HCT116 (cell line): ENCODE measurements at regions not wholly inside any gene's neighbourhood (a gene's known extent, or its start where the extent isn't known, plus 50 kb on each side); places are given as distances from the start of the nearest gene placed in this dataset.

ENCODE experiments used
- ATAC-seq: fragments of 200-7000 bp; cut with Tn5 transposase; 2 replicates; pipeline ENCODE4 v1.9.1; 2020; ENCODE audit warnings: mild to moderate bottlenecking, moderate library complexity
- BruUV-seq: library from RNA; stranded (reverse); fragments of 400-500 nt; replicated peaks from 2 replicates; lab custom pipeline; 2021; lab: Mats Ljungman, UMichigan
- CTCF ChIA-PET: fragments of 300-600 bp; sonication (Branson Sonifier 250); formaldehyde crosslinking; loops from one replicate; lab custom pipeline; 2021; ENCODE audit warnings: antibody characterized with exemption; lab: Charles Lee
- POLR2A ChIA-PET: fragments of 300-600, 350-600 bp; sonication (Branson Sonifier 250); formaldehyde crosslinking; loops from one replicate; lab custom pipeline; 2021; ENCODE audit warnings: antibody characterized with exemption; lab: Charles Lee
- RAD21 ChIA-PET, 2 experiments: fragments of 300-600 bp; sonication (Branson Sonifier 250); formaldehyde crosslinking; loops; one replicate each; lab custom pipeline; 2023; ENCODE audit warnings: low total read pairs in 2 of 2; ENCODE audit not compliant: uncharacterized antibody in 2 of 2, unreplicated experiment in 2 of 2, low non-redundant PET in 1 of 2; lab: Charles Lee
- DNase-seq: peaks from one replicate; pipeline ENCODE4 v3.0.0-alpha.2; 2010; ENCODE audit warnings: low read depth, low spot score
- H2AFZ ChIP-seq: fragments of 200-600 bp; shearing (Covaris generic), sonication (generic); 2 replicates; pipeline ENCODE4 v1.6.1; 2017; ENCODE audit warnings: low read depth, mixed run types, mixed read lengths, antibody characterized with exemption, low read length; ENCODE audit not compliant: poor library complexity, severe bottlenecking
- H3K27ac ChIP-seq: 2 replicates; pipeline ENCODE4 v1.5.1; 2012; ENCODE audit warnings: low read depth, low read length
- H3K27me3 ChIP-seq: fragments of 200-600 bp; sonication (generic); 2 replicates; pipeline ENCODE4 v1.6.1; 2016; ENCODE audit warnings: mixed run types, low read length, mixed read lengths; ENCODE audit not compliant: insufficient read depth
- H3K36me3 ChIP-seq, 2 experiments: fragments of 200-500 bp in 1 of 2; fragments of 200-600 bp in 1 of 2; sonication (Bioruptor generic) in 1 of 2; sonication (generic) in 1 of 2; 2 replicates each; pipeline versions ENCODE4 v1.5.1 to v1.6.1; 2014 to 2016; ENCODE audit warnings: low read length in 2 of 2, inconsistent platforms in 1 of 2, mixed read lengths in 1 of 2, mixed run types in 1 of 2; ENCODE audit not compliant: insufficient read depth in 2 of 2, control insufficient read depth in 1 of 2
- H3K4me1 ChIP-seq, 2 experiments: fragments of 200-600 bp in 1 of 2; sonication (generic) in 1 of 2; 2 replicates each; pipeline versions ENCODE4 v1.5.1 to v1.6.1; 2012 to 2017; ENCODE audit warnings: low read length in 2 of 2, inconsistent platforms in 1 of 2, mild to moderate bottlenecking in 1 of 2, mixed read lengths in 1 of 2, mixed run types in 1 of 2, moderate library complexity in 1 of 2; ENCODE audit not compliant: insufficient read depth in 2 of 2, control insufficient read depth in 1 of 2
- H3K4me2 ChIP-seq: fragments of 200-600 bp; sonication (generic); 2 replicates; pipeline ENCODE4 v1.6.1; 2017; ENCODE audit warnings: mixed run types, low read length, mixed read lengths
- H3K4me3 ChIP-seq, 2 experiments: fragments of 200-600 bp in 1 of 2; sonication (generic) in 1 of 2; replicated peaks in 1 of 2; 2 replicates each; pipeline ENCODE4 v1.5.1; 2011 to 2016; ENCODE audit warnings: low read length in 2 of 2, control low read depth in 1 of 2, low read depth in 1 of 2, mild to moderate bottlenecking in 1 of 2, mixed read lengths in 1 of 2, mixed run types in 1 of 2
- H3K79me2 ChIP-seq: fragments of 200-600 bp; sonication (generic); 2 replicates; pipeline ENCODE4 v1.6.1; 2017; ENCODE audit warnings: mild to moderate bottlenecking, mixed run types, low read length, moderate library complexity, mixed read lengths; ENCODE audit not compliant: insufficient read depth
- H3K9ac ChIP-seq: fragments of 200-600 bp; sonication (generic); 2 replicates; pipeline ENCODE4 v1.6.1; 2016; ENCODE audit warnings: low read length, mixed read lengths
- H3K9me2 ChIP-seq: fragments of 200-600 bp; sonication (generic), shearing (Covaris generic); 2 replicates; pipeline ENCODE4 v1.6.1; 2017; ENCODE audit warnings: mixed run types, mild to moderate bottlenecking, moderate library complexity; ENCODE audit not compliant: insufficient read depth
- H3K9me3 ChIP-seq, 2 experiments: fragments of 200-500 bp in 1 of 2; fragments of 200-600 bp in 1 of 2; sonication (Bioruptor generic) in 1 of 2; sonication (generic) in 1 of 2; 2 replicates each; pipeline ENCODE4 v1.6.1; 2014 to 2017; ENCODE audit warnings: low read length in 2 of 2, mixed read lengths in 2 of 2, inconsistent platforms in 1 of 2, low read depth in 1 of 2, mild to moderate bottlenecking in 1 of 2, mixed run types in 1 of 2, moderate library complexity in 1 of 2; ENCODE audit not compliant: control insufficient read depth in 1 of 2, insufficient read depth in 1 of 2
- H4K20me1 ChIP-seq: fragments of 200-600 bp; sonication (generic), shearing (Covaris generic); 2 replicates; pipeline ENCODE4 v1.6.1; 2017; ENCODE audit warnings: mixed run types, mild to moderate bottlenecking, moderate library complexity; ENCODE audit not compliant: insufficient read depth
- CBX3 ChIP-seq: IDR thresholded peaks from 2 replicates; pipeline ENCODE4 v1.6.1; 2012; ENCODE audit warnings: low read depth
- CEBPB ChIP-seq: IDR thresholded peaks from 2 replicates; pipeline ENCODE4 v1.6.1; 2012; ENCODE audit warnings: low read depth
- EGR1 ChIP-seq: IDR thresholded peaks from 2 replicates; pipeline ENCODE4 v1.6.1; 2012; ENCODE audit warnings: low read depth
- ELF1 ChIP-seq: IDR thresholded peaks from 2 replicates; pipeline ENCODE4 v1.6.1; 2012; ENCODE audit warnings: low read depth, borderline replicate concordance
- EZH2 ChIP-seq: fragments of 200-600 bp; sonication (generic); IDR thresholded peaks from 2 replicates; pipeline ENCODE4 v1.6.1; 2017; ENCODE audit warnings: antibody characterized with exemption, mixed run types
- FOSL1 ChIP-seq: IDR thresholded peaks from 2 replicates; pipeline ENCODE4 v1.6.1; 2012; ENCODE audit warnings: low read depth
- POLR2A ChIP-seq: IDR thresholded peaks from 2 replicates; pipeline ENCODE4 v1.7.0; 2011; ENCODE audit warnings: borderline replicate concordance; ENCODE audit not compliant: insufficient read depth, insufficient read length; ENCODE audit errors: extremely low read depth
- POLR2AphosphoS5 ChIP-seq: IDR thresholded peaks from 2 replicates; pipeline ENCODE4 v1.6.1; 2011; ENCODE audit warnings: mild to moderate bottlenecking, low read depth, low read length, moderate library complexity
- RAD21 ChIP-seq: IDR thresholded peaks from 2 replicates; pipeline ENCODE4 v1.6.1; 2012; ENCODE audit warnings: low read depth, mild to moderate bottlenecking
- SIN3A ChIP-seq: IDR thresholded peaks from 2 replicates; pipeline ENCODE4 v1.6.1; 2012; ENCODE audit warnings: low read depth
- SP1 ChIP-seq: IDR thresholded peaks from 2 replicates; pipeline ENCODE4 v1.6.1; 2012; ENCODE audit warnings: low read depth
- SRF ChIP-seq: IDR thresholded peaks from 2 replicates; pipeline ENCODE4 v1.6.1; 2012; ENCODE audit warnings: low read depth
- TCF7L2 ChIP-seq: IDR thresholded peaks from 2 replicates; pipeline ENCODE4 v1.7.0; 2011; ENCODE audit warnings: borderline replicate concordance, inconsistent platforms; ENCODE audit not compliant: insufficient read depth, insufficient read length; ENCODE audit errors: extremely low read depth
- ZFX ChIP-seq: fragments of 450-650 bp; IDR thresholded peaks from 2 replicates; pipeline ENCODE4 v1.6.1; 2017
- intact Hi-C: fragments of 100-400 bp; cut with micrococcal nuclease; formaldehyde crosslinking; loops from 2 replicates; pipeline ENCODE4 v1.10.0; 2022
- TF ChIP-seq, protein P1 (sequence below), 3 experiments: fragments of 200-600 bp in 1 of 3; sonication (generic) in 1 of 3; IDR thresholded peaks in 2 of 3; conservative IDR thresholded peaks in 1 of 3; 2 replicates each; pipeline ENCODE4 v1.5.1; 2012 to 2017; ENCODE audit warnings: low read depth in 2 of 3, low read length in 2 of 3, antibody characterized with exemption in 1 of 3, borderline replicate concordance in 1 of 3, control low read depth in 1 of 3, mild to moderate bottlenecking in 1 of 3, mixed read lengths in 1 of 3, mixed run types in 1 of 3, moderate library complexity in 1 of 3; ENCODE audit not compliant: insufficient read depth in 1 of 3
- TF ChIP-seq, protein P2 (sequence below): IDR thresholded peaks from 2 replicates; pipeline ENCODE4 v1.6.1; 2012
- TF ChIP-seq, protein P3 (sequence below): IDR thresholded peaks from 2 replicates; pipeline ENCODE4 v1.6.1; 2012
- TF ChIP-seq, protein P4 (sequence below): IDR thresholded peaks from 2 replicates; pipeline ENCODE4 v1.6.1; 2012; ENCODE audit warnings: low read depth
- TF ChIP-seq, protein P5 (sequence below): IDR thresholded peaks from 2 replicates; pipeline ENCODE4 v1.6.1; 2011; ENCODE audit warnings: mild to moderate bottlenecking, low read length, moderate library complexity; ENCODE audit not compliant: insufficient replicate concordance; ENCODE audit errors: extremely low read depth

DNA sequence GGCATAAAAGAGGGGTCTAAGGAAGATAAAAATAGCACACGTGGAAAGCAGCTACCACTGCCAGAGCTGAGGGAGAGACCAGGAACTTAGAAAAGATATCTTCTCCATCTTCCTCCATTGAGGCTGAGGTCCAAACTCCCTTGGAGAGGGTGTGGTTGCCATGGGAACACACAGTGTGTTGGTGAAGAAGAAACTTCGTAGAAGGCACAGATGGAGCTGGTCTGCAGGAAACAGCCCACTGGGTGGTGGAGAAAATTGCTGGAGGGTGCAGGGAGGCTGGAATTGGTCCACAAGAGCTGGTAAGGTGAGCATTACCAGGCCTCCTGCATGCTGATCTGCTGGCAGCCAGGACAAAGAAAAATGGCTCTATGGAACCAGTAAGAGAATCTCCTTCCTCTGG lies 191.0 kb downstream of the HRH4 start:
- Histone ChIP-seq H3K9ac (no peak overlapping the region), H3K4me3 (no peak overlapping the region), H3K27ac (no peak overlapping the region), H3K27me3 (0 out of 2 replicates have a peak, but pooled peaks cover 9% of the 10 kb centered on the region), H3K4me2 (no peak overlapping the region), H4K20me1 (no peaks in the 10 kb centered on the region), H2AFZ (no peak overlapping the region), H3K4me1 (no peaks in the 10 kb centered on the region), H3K79me2 (no peaks in the 10 kb centered on the region), H3K9me2 (no peaks in the 10 kb centered on the region), H3K36me3 (no peaks in the 10 kb centered on the region), H3K9me3 (no peaks in the 10 kb centered on the region)
- ChIA-PET CTCF (no interaction called here), POLR2A (no interaction called here), RAD21 (no interaction called here)
- intact Hi-C loops, result no loop called here
- ATAC-seq (no peak), DNase-seq (no peak)
- BruUV-seq, result no TSS peak
- TF ChIP-seq TCF7L2, result no peak
- TF ChIP-seq ELF1, result no peak
- no peak for TF ChIP-seq RAD21
- no peak for TF ChIP-seq EZH2
- TF ChIP-seq, protein P1, sequence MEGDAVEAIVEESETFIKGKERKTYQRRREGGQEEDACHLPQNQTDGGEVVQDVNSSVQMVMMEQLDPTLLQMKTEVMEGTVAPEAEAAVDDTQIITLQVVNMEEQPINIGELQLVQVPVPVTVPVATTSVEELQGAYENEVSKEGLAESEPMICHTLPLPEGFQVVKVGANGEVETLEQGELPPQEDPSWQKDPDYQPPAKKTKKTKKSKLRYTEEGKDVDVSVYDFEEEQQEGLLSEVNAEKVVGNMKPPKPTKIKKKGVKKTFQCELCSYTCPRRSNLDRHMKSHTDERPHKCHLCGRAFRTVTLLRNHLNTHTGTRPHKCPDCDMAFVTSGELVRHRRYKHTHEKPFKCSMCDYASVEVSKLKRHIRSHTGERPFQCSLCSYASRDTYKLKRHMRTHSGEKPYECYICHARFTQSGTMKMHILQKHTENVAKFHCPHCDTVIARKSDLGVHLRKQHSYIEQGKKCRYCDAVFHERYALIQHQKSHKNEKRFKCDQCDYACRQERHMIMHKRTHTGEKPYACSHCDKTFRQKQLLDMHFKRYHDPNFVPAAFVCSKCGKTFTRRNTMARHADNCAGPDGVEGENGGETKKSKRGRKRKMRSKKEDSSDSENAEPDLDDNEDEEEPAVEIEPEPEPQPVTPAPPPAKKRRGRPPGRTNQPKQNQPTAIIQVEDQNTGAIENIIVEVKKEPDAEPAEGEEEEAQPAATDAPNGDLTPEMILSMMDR (IDR thresholded peaks at IDR 0.05 in 2 of 3, conservative IDR thresholded peaks at IDR 0.05 in 1 of 3; ENCODE audit: borderline replicate concordance in 1 of 3, insufficient read depth in 1 of 3, low read depth in 2 of 3, low read length in 2 of 3), result no peak
- TF ChIP-seq ZFX, result no peak
- TF ChIP-seq, protein P2, sequence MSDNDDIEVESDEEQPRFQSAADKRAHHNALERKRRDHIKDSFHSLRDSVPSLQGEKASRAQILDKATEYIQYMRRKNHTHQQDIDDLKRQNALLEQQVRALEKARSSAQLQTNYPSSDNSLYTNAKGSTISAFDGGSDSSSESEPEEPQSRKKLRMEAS, result no peak
- no peak for TF ChIP-seq POLR2AphosphoS5
- no peak for TF ChIP-seq SRF
- no peak for TF ChIP-seq CEBPB
- TF ChIP-seq, protein P3, sequence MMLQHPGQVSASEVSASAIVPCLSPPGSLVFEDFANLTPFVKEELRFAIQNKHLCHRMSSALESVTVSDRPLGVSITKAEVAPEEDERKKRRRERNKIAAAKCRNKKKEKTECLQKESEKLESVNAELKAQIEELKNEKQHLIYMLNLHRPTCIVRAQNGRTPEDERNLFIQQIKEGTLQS, result no peak
- TF ChIP-seq FOSL1, result no peak
- TF ChIP-seq, protein P4, sequence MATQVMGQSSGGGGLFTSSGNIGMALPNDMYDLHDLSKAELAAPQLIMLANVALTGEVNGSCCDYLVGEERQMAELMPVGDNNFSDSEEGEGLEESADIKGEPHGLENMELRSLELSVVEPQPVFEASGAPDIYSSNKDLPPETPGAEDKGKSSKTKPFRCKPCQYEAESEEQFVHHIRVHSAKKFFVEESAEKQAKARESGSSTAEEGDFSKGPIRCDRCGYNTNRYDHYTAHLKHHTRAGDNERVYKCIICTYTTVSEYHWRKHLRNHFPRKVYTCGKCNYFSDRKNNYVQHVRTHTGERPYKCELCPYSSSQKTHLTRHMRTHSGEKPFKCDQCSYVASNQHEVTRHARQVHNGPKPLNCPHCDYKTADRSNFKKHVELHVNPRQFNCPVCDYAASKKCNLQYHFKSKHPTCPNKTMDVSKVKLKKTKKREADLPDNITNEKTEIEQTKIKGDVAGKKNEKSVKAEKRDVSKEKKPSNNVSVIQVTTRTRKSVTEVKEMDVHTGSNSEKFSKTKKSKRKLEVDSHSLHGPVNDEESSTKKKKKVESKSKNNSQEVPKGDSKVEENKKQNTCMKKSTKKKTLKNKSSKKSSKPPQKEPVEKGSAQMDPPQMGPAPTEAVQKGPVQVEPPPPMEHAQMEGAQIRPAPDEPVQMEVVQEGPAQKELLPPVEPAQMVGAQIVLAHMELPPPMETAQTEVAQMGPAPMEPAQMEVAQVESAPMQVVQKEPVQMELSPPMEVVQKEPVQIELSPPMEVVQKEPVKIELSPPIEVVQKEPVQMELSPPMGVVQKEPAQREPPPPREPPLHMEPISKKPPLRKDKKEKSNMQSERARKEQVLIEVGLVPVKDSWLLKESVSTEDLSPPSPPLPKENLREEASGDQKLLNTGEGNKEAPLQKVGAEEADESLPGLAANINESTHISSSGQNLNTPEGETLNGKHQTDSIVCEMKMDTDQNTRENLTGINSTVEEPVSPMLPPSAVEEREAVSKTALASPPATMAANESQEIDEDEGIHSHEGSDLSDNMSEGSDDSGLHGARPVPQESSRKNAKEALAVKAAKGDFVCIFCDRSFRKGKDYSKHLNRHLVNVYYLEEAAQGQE, result no peak
- TF ChIP-seq POLR2A, result no peak
- TF ChIP-seq SIN3A, result no peak
- TF ChIP-seq CBX3, result no peak
- no peak for TF ChIP-seq SP1
- TF ChIP-seq, protein P5, sequence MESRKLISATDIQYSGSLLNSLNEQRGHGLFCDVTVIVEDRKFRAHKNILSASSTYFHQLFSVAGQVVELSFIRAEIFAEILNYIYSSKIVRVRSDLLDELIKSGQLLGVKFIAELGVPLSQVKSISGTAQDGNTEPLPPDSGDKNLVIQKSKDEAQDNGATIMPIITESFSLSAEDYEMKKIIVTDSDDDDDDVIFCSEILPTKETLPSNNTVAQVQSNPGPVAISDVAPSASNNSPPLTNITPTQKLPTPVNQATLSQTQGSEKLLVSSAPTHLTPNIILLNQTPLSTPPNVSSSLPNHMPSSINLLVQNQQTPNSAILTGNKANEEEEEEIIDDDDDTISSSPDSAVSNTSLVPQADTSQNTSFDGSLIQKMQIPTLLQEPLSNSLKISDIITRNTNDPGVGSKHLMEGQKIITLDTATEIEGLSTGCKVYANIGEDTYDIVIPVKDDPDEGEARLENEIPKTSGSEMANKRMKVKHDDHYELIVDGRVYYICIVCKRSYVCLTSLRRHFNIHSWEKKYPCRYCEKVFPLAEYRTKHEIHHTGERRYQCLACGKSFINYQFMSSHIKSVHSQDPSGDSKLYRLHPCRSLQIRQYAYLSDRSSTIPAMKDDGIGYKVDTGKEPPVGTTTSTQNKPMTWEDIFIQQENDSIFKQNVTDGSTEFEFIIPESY, result no peak
- TF ChIP-seq EGR1, result no peak
